ENCODE measurements at regions not wholly inside any gene's neighbourhood (a gene's known extent, or its start where the extent isn't known, plus 50 kb on each side); places are given as distances from the start of the nearest gene placed in this dataset.

DNA sequence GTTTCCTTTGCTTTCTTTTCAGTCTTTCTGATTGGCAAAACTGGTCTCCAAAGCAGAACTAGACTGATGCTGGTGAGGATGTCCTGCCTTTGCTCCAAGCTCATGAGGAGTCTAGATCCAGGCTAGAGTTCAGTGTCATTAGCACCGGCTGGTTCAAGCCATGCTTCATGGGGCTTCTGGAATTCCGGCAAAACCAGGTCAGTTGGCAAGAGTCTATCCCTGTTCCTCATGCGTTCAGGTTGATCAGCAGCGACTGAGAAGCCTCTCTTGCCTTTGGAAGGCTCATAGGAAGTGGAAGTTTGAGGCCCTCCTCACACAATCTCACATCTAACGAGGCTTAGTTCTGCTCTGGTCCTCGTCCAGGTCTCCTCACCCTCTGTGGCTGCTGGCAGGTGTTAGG, 194.3 kb downstream of the HS3ST3A1 start:
- no peak for TF ChIP-seq POLR2AphosphoS5 (IDR thresholded peaks at IDR 0.05; ENCODE audit: borderline replicate concordance, low read depth, low read length)
- TF ChIP-seq EZH2 (IDR thresholded peaks at IDR 0.05) = no peak
